H9 (cell line): ENCODE measurements at regions not wholly inside any gene's neighbourhood (a gene's known extent, or its start where the extent isn't known, plus 50 kb on each side); places are given as distances from the start of the nearest gene placed in this dataset.

ENCODE experiments used
- DNase-seq: peaks from one replicate; pipeline ENCODE4 v3.0.0-alpha.2; 2017
- H2AFZ ChIP-seq: one replicate; pipeline ENCODE4 v1.6.1; 2013; ENCODE audit warnings: mild to moderate bottlenecking, low read length, control low read depth, moderate library complexity
- H2AK5ac ChIP-seq: 2 replicates; pipeline ENCODE4 v1.6.1; 2013; ENCODE audit warnings: low read length, control low read depth, mixed read lengths; ENCODE audit not compliant: insufficient read length
- H2BK120ac ChIP-seq: one replicate; pipeline ENCODE4 v1.6.1; 2013; ENCODE audit warnings: low read depth, mild to moderate bottlenecking, low read length, control low read depth, inconsistent platforms; ENCODE audit not compliant: poor library complexity, severe bottlenecking
- H2BK12ac ChIP-seq: 2 replicates; pipeline ENCODE4 v1.6.1; 2013; ENCODE audit warnings: low read length, control low read depth, mixed read lengths, low read depth; ENCODE audit not compliant: insufficient read length
- H2BK15ac ChIP-seq: 2 replicates; pipeline ENCODE4 v1.6.1; 2013; ENCODE audit warnings: low read depth, low read length, control low read depth
- H2BK20ac ChIP-seq: one replicate; pipeline ENCODE4 v1.6.1; 2013; ENCODE audit warnings: low read depth, mild to moderate bottlenecking, low read length, control low read depth, inconsistent platforms; ENCODE audit not compliant: poor library complexity, severe bottlenecking
- H2BK5ac ChIP-seq: 2 replicates; pipeline ENCODE4 v1.6.1; 2013; ENCODE audit warnings: low read length, control low read depth, mixed read lengths; ENCODE audit not compliant: insufficient read length
- H3K14ac ChIP-seq: 2 replicates; pipeline ENCODE4 v1.6.1; 2013; ENCODE audit warnings: low read length, control low read depth; ENCODE audit not compliant: insufficient read depth
- H3K18ac ChIP-seq: 2 replicates; pipeline ENCODE4 v1.6.1; 2013; ENCODE audit warnings: low read depth, mild to moderate bottlenecking, mixed read lengths, low read length, control low read depth; ENCODE audit not compliant: insufficient read length
- H3K23ac ChIP-seq: 2 replicates; pipeline ENCODE4 v1.6.1; 2013; ENCODE audit warnings: low read length, control low read depth, mixed read lengths, low read depth; ENCODE audit not compliant: insufficient read length
- H3K23me2 ChIP-seq: 2 replicates; pipeline ENCODE4 v1.6.1; 2013; ENCODE audit warnings: low read depth, mild to moderate bottlenecking, mixed read lengths, low read length, control low read depth; ENCODE audit not compliant: insufficient read length, poor library complexity, severe bottlenecking
- H3K27ac ChIP-seq: 2 replicates; pipeline ENCODE4 v1.5.1; 2013; ENCODE audit warnings: low read length, control low read depth, mixed read lengths, low read depth; ENCODE audit not compliant: insufficient read length
- H3K27me3 ChIP-seq: 2 replicates; pipeline ENCODE4 v1.6.1; 2013; ENCODE audit warnings: low read length, control low read depth, inconsistent platforms; ENCODE audit not compliant: insufficient read depth
- H3K4ac ChIP-seq: 2 replicates; pipeline ENCODE4 v1.6.1; 2013; ENCODE audit warnings: low read depth, mild to moderate bottlenecking, control low read depth, inconsistent platforms, low read length, moderate library complexity
- H3K4me1 ChIP-seq: 2 replicates; pipeline ENCODE4 v1.6.1; 2013; ENCODE audit warnings: low read length, control low read depth, inconsistent platforms; ENCODE audit not compliant: insufficient read depth
- H3K4me2 ChIP-seq: 2 replicates; pipeline ENCODE4 v1.6.1; 2013; ENCODE audit warnings: low read length, control low read depth, mixed read lengths; ENCODE audit not compliant: insufficient read length, insufficient read depth
- H3K56ac ChIP-seq: 2 replicates; pipeline ENCODE4 v1.6.1; 2013; ENCODE audit warnings: low read depth, mild to moderate bottlenecking, mixed read lengths, low read length, control low read depth; ENCODE audit not compliant: insufficient read length
- H3K79me1 ChIP-seq: 2 replicates; pipeline ENCODE4 v1.6.1; 2013; ENCODE audit warnings: low read depth, mild to moderate bottlenecking, moderate library complexity, low read length, control low read depth, inconsistent platforms; ENCODE audit not compliant: insufficient read depth, poor library complexity, severe bottlenecking
- H3K79me2 ChIP-seq: 2 replicates; pipeline ENCODE4 v1.6.1; 2013; ENCODE audit warnings: low read length, control low read depth, inconsistent platforms; ENCODE audit not compliant: insufficient read depth
- H3K9ac ChIP-seq: 2 replicates; pipeline ENCODE4 v1.6.1; 2013; ENCODE audit warnings: low read length, control low read depth, mixed read lengths; ENCODE audit not compliant: insufficient read length; ENCODE audit errors: extremely low read depth
- H3K9me3 ChIP-seq: one replicate; pipeline ENCODE4 v1.6.1; 2013; ENCODE audit warnings: low read depth, low read length, inconsistent platforms; ENCODE audit not compliant: control insufficient read depth
- H3T11ph ChIP-seq: one replicate; pipeline ENCODE4 v1.6.1; 2013; ENCODE audit warnings: mild to moderate bottlenecking, low read length, control low read depth, inconsistent platforms
- H4K20me1 ChIP-seq: one replicate; pipeline ENCODE4 v1.6.1; 2013; ENCODE audit not compliant: control insufficient read depth, insufficient read length, insufficient read depth
- H4K5ac ChIP-seq: 2 replicates; pipeline ENCODE4 v1.6.1; 2013; ENCODE audit warnings: low read depth, mild to moderate bottlenecking, mixed read lengths, low read length, control low read depth; ENCODE audit not compliant: insufficient read length
- H4K8ac ChIP-seq: replicated peaks from 2 replicates; pipeline ENCODE4 v1.6.1; 2013; ENCODE audit warnings: low read length, control low read depth, mixed read lengths, low read depth; ENCODE audit not compliant: insufficient read length
- H4K91ac ChIP-seq: 2 replicates; pipeline ENCODE4 v1.6.1; 2013; ENCODE audit warnings: low read depth, mild to moderate bottlenecking, moderate library complexity, mixed read lengths, low read length, control low read depth; ENCODE audit not compliant: insufficient read length
- H3K27ac Mint-ChIP-seq, 3 experiments: 2 replicates in 2 of 3; 3 replicates in 1 of 3; pipeline ENCODE4 v1.8.0; 2020 to 2021; ENCODE audit warnings: mixed read lengths in 3 of 3, mild to moderate bottlenecking in 1 of 3, moderate library complexity in 1 of 3
- H3K27me3 Mint-ChIP-seq: 2 replicates; pipeline ENCODE4 v1.8.0; 2021; ENCODE audit warnings: low read depth, mild to moderate bottlenecking, moderate library complexity, mixed read lengths
- H3K36me3 Mint-ChIP-seq, 3 experiments: 2 replicates in 2 of 3; 3 replicates in 1 of 3; pipeline ENCODE4 v1.8.0; 2020 to 2021; ENCODE audit warnings: low read depth in 3 of 3, mixed read lengths in 3 of 3; ENCODE audit not compliant: insufficient read depth in 1 of 3
- H3K4me1 Mint-ChIP-seq, 2 experiments: 2 replicates each; pipeline ENCODE4 v1.8.0; 2020; ENCODE audit warnings: mixed read lengths in 2 of 2
- H3K4me3 Mint-ChIP-seq, 2 experiments: 2 replicates in 1 of 2; 3 replicates in 1 of 2; pipeline ENCODE4 v1.8.0; 2020 to 2021; ENCODE audit warnings: mild to moderate bottlenecking in 2 of 2, mixed read lengths in 2 of 2, moderate library complexity in 1 of 2
- H3K9me3 Mint-ChIP-seq, 2 experiments: 2 replicates in 1 of 2; 3 replicates in 1 of 2; pipeline ENCODE4 v1.8.0; 2020; ENCODE audit warnings: mild to moderate bottlenecking in 2 of 2, mixed read lengths in 2 of 2, moderate library complexity in 1 of 2
- CTCF ChIP-seq: fragments of 200-600 bp; sonication (generic); conservative IDR thresholded peaks from 3 replicates; pipeline ENCODE4 v1.8.0; 2021; ENCODE audit warnings: antibody characterized with exemption, mild to moderate bottlenecking
- WGBS: extraction: QIAGEN DNeasy Blood & Tissue Kit; methylation state at CpG from one replicate; pipeline ENCODE4 v1.1.7; 2013; ENCODE audit warnings: missing lambda C conversion rate, low lambda C conversion rate, mixed read lengths; ENCODE audit not compliant: insufficient read length; ENCODE audit errors: extremely low coverage; 5-methylcytosine and 5-hydroxymethylcytosine counted together

DNA sequence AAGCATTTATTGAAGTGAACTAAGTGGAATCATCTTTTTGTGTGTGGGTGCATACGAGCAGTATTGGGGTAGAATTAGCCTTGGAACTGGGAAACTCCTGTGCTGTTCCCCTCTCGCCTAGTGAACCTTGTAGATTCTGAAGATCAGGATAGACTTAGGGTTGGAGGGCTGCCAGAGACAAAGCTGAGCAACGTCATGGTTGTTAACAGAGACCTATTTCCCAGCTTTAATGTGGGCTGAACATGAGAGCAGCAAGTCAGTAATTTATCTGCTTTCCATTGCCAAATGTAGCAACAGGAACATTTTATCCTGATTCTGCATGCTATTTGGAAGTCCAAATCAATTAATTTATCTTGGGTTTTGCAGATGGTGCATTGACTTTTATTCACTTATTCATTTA lies 246.6 kb downstream of the IL20RB start:
- no peak overlapping the region for H4K91ac ChIP-seq
- no peak overlapping the region for H3K9ac ChIP-seq
- H3K14ac ChIP-seq, result no peak overlapping the region
- Mint-ChIP-seq H3K27me3 (no peaks in the 10 kb centered on the region), H3K9me3 (peaks cover 5 to 9% of the 10 kb centered on the region in 2 experiments), H3K27ac (no peak overlapping the region), H3K36me3 (peaks cover 4 to 7% (median 4%) of the 10 kb centered on the region in 3 experiments; a peak in 6 of 7 replicates), H3K4me3 (no peak overlapping the region), H3K4me1 (peaks cover 9 to 13% of the 10 kb centered on the region in 2 experiments; a peak in 3 of 4 replicates)
- WGBS, result no CpG with 5 or more reads among the region's 3 CpGs
- no peaks in the 10 kb centered on the region for H3K23me2 ChIP-seq
- H2BK12ac ChIP-seq, result no peak overlapping the region
- DNase-seq, result no peak
- no peaks in the 10 kb centered on the region for H3K27me3 ChIP-seq
- no peak overlapping the region for H3K4me2 ChIP-seq
- H3K23ac ChIP-seq, result no peak overlapping the region
- H2BK5ac ChIP-seq, result no peak overlapping the region
- no peak overlapping the region for H3K56ac ChIP-seq
- H4K8ac ChIP-seq, result no peak overlapping the region
- no peak overlapping the region for H3K18ac ChIP-seq
- H2AFZ ChIP-seq, result no peak overlapping the region
- no peak for TF ChIP-seq CTCF
- H2BK15ac ChIP-seq, result no peak overlapping the region
- H4K5ac ChIP-seq, result no peak overlapping the region
- no peak overlapping the region for H3K27ac ChIP-seq
- no peak overlapping the region for H2BK20ac ChIP-seq
- H3K4ac ChIP-seq, result no peak overlapping the region
- no peaks in the 10 kb centered on the region for H3K9me3 ChIP-seq
- no peak overlapping the region for H2BK120ac ChIP-seq
- H3K79me1 ChIP-seq, result no peaks in the 10 kb centered on the region
- no peaks in the 10 kb centered on the region for H4K20me1 ChIP-seq
- no peak overlapping the region for H2AK5ac ChIP-seq
- no peaks in the 10 kb centered on the region for H3K79me2 ChIP-seq
- no peaks in the 10 kb centered on the region for H3K4me1 ChIP-seq
- H3T11ph ChIP-seq, result no peak overlapping the region
